ENCODE measurements at regions not wholly inside any gene's neighbourhood (a gene's known extent, or its start where the extent isn't known, plus 50 kb on each side); places are given as distances from the start of the nearest gene placed in this dataset.

- TF ChIP-seq CTCF (conservative IDR thresholded peaks at IDR 0.05; ENCODE audit: low read depth in 2 of 2) (no peak), POLR2AphosphoS5 (IDR thresholded peaks at IDR 0.05; ENCODE audit: low read depth) (no peak), REST (IDR thresholded peaks at IDR 0.05; ENCODE audit: unreplicated experiment) (no peak), ZNF462 (CRISPR knock-in tag; IDR thresholded peaks at IDR 0.05) (no peak)
Measured at GRCh38 chr15:101545548-101546505, 56.3 kb upstream of the PCSK6 start.

Measured in GM23338 (cell line).